ENCODE measurements at regions not wholly inside any gene's neighbourhood (a gene's known extent, or its start where the extent isn't known, plus 50 kb on each side); places are given as distances from the start of the nearest gene placed in this dataset.

DNA sequence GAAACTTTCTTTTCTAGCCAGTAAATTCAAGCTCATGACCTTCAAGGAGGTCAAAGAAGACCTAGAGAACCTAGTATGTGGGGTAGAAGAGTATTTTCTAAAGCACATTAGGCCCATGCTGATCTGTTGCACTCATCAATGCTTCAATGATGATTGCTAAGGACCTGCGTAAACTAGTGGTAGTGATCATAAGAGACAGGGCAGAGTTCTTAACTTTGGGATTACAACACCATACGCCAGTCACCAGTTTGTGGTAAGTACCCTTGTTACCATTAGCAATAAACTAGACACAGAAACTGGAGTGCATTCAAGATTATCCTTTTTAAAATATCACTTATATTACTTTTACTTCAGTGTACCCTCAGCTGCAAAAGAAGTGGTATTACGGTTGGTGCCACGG is 490.3 kb downstream of the BUD13 start:
- no peaks in the 10 kb centered on the region for H4K20me1 ChIP-seq (ENCODE audit: insufficient read depth)

DNA sequence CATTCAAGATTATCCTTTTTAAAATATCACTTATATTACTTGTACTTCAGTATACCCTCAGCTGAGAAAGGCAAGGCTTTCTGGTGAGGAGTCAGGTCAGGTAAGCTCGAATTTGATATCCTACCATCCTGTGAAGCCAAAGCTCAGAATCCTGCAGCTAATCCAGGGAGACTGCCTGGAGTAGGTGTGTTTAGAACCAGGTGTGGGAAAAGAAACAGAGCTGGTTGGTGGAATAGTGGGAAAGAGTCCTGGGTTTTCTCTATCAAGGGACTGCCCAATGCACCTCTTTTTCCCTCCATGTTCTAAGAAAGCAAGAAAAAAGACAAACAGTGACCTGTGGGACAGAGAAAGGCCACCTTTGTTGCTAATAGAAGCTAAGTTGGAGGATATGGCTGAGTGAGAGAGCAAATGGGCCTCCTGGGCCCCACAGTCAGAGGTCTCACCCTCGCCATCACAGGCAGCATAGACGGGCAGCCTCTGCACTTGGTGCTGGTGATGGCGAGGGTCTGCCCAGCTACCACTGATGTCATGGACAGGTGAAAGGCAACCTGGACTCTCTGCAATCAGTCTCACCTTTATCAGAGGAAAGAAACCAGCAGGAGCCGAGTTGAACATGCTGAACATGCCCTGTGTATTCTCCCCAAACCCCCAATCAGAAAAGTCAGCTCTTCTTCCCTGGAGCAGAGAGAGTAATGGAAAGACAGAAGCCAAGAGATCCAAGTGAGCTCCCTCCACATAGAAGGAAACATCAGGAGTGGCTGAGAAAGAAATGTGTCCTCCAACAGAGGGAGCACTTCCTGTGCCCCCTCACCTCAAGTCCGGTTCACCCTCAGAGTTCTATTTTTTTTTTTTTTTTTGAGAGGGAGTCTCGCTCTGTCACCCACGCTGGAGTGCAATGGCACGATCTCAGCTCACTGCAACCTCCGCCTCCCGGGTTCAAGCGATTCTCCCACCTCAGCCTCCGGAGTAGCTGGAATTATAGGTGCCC is 491.3 kb downstream of the BUD13 start:
- Histone ChIP-seq H3K4me2 (ENCODE audit: low read length) (no peak overlapping the region), H3K27ac (ENCODE audit: low read length) (no peak overlapping the region), H2AFZ (ENCODE audit: low read depth, low read length) (no peak overlapping the region), H3K27me3 (ENCODE audit: insufficient read depth, low read depth, low read length) (no peaks in the 10 kb centered on the region), H3K79me2 (replicated peaks; ENCODE audit: insufficient read depth, low read length) (no peaks in the 10 kb centered on the region), H3K9ac (ENCODE audit: low read length) (no peak overlapping the region), H4K20me1 (ENCODE audit: insufficient read depth) (no peaks in the 10 kb centered on the region), H3K9me3 (ENCODE audit: low read length) (no peaks in the 10 kb centered on the region), H3F3A (ENCODE audit: insufficient read depth, low read length, poor library complexity, severe bottlenecking) (no peaks in the 10 kb centered on the region), H3K4me3 (ENCODE audit: low read length) (no peak overlapping the region), H3K36me3 (ENCODE audit: insufficient read depth, low read length) (no peaks in the 10 kb centered on the region), H3K9me2 (ENCODE audit: insufficient read depth, low read length) (no peaks in the 10 kb centered on the region)
- TF ChIP-seq SMC3 (conservative IDR thresholded peaks at IDR 0.05; ENCODE audit: poor library complexity) (no peak), EP300 (conservative IDR thresholded peaks at IDR 0.05; ENCODE audit: poor library complexity, severe bottlenecking) (no peak), TAF1 (IDR thresholded peaks at IDR 0.05; ENCODE audit: low read depth) (no peak), EZH2 (IDR thresholded peaks at IDR 0.05; ENCODE audit: borderline replicate concordance, insufficient read depth, low read length, poor library complexity, severe bottlenecking) (no peak), POLR2AphosphoS5 (IDR thresholded peaks at IDR 0.05) (no peak), REST (IDR thresholded peaks at IDR 0.05; ENCODE audit: borderline replicate concordance) (no peak), RAD21 (conservative IDR thresholded peaks at IDR 0.05) (no peak)
- TF ChIP-seq, protein P1, sequence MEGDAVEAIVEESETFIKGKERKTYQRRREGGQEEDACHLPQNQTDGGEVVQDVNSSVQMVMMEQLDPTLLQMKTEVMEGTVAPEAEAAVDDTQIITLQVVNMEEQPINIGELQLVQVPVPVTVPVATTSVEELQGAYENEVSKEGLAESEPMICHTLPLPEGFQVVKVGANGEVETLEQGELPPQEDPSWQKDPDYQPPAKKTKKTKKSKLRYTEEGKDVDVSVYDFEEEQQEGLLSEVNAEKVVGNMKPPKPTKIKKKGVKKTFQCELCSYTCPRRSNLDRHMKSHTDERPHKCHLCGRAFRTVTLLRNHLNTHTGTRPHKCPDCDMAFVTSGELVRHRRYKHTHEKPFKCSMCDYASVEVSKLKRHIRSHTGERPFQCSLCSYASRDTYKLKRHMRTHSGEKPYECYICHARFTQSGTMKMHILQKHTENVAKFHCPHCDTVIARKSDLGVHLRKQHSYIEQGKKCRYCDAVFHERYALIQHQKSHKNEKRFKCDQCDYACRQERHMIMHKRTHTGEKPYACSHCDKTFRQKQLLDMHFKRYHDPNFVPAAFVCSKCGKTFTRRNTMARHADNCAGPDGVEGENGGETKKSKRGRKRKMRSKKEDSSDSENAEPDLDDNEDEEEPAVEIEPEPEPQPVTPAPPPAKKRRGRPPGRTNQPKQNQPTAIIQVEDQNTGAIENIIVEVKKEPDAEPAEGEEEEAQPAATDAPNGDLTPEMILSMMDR (IDR thresholded peaks at IDR 0.05; ENCODE audit: poor library complexity, severe bottlenecking), result no peak

More for the DNA sequence above, 490.3 kb downstream of the BUD13 start:
- no peaks in the 10 kb centered on the region for H3K27me3 ChIP-seq (ENCODE audit: insufficient read depth, low read depth, low read length)
- no peak overlapping the region for H3K27ac ChIP-seq (ENCODE audit: low read length)
- H3K79me2 ChIP-seq (replicated peaks; ENCODE audit: insufficient read depth, low read length), result no peaks in the 10 kb centered on the region
- H3F3A ChIP-seq (ENCODE audit: insufficient read depth, low read length, poor library complexity, severe bottlenecking), result no peaks in the 10 kb centered on the region
- no peak overlapping the region for H3K9ac ChIP-seq (ENCODE audit: low read length)
- H3K36me3 ChIP-seq (ENCODE audit: insufficient read depth, low read length), result no peaks in the 10 kb centered on the region
- no peak overlapping the region for H3K4me2 ChIP-seq (ENCODE audit: low read length)
- no peak overlapping the region for H2AFZ ChIP-seq (ENCODE audit: low read depth, low read length)
- no peaks in the 10 kb centered on the region for H3K9me3 ChIP-seq (ENCODE audit: low read length)
- no peak overlapping the region for H3K4me3 ChIP-seq (ENCODE audit: low read length)
- no peaks in the 10 kb centered on the region for H3K9me2 ChIP-seq (ENCODE audit: insufficient read depth, low read length)
- TF ChIP-seq SMC3 (conservative IDR thresholded peaks at IDR 0.05; ENCODE audit: poor library complexity), result no peak

All from neural cell (in vitro differentiated cells).